Activated CD8-positive, alpha-beta memory T cell treated with anti-CD3 and anti-CD28 coated beads, Interleukin-2, amount 50 U/mL, for 24 hours (primary cell): ENCODE measurements at regions not wholly inside any gene's neighbourhood (a gene's known extent, or its start where the extent isn't known, plus 50 kb on each side); places are given as distances from the start of the nearest gene placed in this dataset.

Experiments used
- DNase-seq: peaks from one replicate; pipeline ENCODE4 v3.0.0-alpha.2; 2020; ENCODE audit errors: extremely low read depth

GRCh38 chr6:156519940-156520339, 257.2 kb upstream of the ARID1B start:
- DNase-seq: no peak

GRCh38 chr6:156517088-156517487, 260.1 kb upstream of the ARID1B start:
- no peak for DNase-seq

DNA sequence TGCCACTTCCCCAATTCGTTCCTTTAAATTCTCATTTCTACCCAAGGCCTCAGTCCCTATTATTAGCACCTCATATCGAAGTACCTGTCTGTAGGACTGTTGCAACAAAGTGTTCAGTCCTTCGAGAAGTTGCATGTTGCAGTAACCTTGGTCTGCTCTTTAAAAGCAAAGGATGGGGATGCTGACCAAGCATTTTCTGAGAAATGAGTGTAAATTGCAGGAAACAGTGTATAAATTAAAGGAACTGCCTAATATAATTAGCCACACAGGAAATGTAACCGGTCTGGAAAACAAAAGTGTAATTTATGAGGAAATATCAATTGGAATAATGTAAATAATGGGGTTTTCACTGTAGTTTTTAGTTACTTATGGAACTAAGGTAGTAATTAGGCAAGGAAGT, 261.9 kb upstream of the ARID1B start:
- no peak for DNase-seq

- DNase-seq: no peak
Observed at GRCh38 chr6:156513504-156513903, 263.7 kb upstream of the ARID1B start.

DNA sequence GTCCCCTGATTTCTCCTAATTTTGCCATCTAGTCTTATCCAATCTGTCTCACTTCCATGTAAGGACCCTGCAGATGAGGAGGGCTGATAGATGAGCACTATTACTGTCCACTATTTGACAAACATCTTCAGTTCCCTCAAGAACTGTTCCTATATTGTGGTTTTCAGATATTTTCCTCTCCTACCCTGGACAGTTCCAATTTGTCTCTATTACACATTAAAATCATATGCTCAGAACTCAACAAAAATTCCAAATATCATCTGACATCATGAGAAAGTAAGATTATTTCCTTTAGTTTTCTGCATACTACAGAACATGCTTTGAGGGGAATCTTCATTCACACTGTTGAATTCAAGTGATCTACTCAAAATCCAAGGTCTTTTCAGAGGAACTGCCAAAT, 265.6 kb upstream of the ARID1B start:
- no peak for DNase-seq

GRCh38 chr6:156511051-156511450, 266.1 kb upstream of the ARID1B start:
- no peak for DNase-seq

GRCh38 chr6:156510242-156510641, 266.9 kb upstream of the ARID1B start:
- no peak for DNase-seq

- DNase-seq: no peak
Observed at GRCh38 chr6:156509496-156509895, 267.7 kb upstream of the ARID1B start.

DNA sequence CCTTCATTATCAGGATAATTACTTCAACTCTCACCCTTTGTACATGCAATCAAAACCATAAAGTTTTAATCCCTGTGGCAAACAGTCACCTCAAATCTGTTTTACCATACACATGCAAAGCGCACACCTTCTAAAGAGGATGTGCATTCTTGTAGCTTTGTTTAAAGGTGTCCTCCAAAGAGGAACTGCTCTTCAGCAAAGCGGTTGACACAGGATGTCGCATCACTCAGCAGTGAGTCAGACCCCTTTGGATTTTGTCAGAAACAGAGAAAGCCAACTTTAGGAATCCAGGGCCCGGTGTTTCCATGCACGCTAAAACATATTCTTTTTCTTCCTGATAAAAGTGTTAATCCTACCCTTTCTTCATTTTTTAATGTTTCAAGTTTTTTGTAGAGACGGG, 268.3 kb upstream of the ARID1B start:
- no peak for DNase-seq

DNA sequence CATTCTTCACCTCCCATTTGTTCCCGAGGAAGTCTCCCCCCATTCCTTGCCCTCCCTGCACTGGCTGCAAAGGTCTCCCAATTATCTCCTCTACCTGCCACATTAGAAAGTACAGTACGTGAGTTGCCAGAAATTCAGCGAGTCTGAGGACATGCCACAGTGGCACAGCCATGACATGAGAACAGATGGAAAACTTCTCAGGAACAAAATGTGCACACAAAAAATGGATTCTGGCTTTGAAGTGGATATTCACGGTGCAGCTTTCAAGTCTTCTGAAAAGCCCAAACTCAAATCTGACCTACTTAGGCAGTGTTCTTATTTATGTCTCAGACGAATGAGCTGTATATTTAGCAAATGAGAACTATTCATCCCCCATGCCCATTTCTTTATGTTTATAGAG, 269.1 kb upstream of the ARID1B start:
- DNase-seq: no peak

DNA sequence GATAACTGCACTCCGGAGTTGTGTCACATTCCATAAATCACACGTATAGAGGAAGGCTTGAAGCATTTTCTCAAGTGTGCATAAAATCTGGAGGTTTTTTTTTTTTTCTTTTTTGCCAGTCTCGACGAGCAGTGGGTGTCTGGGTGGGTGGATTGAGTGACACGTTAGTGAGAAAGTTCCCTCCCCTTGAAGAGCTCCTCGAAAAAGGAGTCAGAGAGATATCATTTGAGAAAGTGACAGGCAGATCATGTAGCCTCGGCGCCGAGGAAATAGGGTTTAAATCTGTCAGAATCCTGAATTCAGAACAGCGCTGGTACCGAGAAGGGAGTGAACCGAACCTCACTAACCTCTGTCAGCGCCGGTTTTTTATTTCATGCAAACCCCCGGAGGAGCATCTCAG, 269.5 kb upstream of the ARID1B start:
- no peak for DNase-seq

DNA sequence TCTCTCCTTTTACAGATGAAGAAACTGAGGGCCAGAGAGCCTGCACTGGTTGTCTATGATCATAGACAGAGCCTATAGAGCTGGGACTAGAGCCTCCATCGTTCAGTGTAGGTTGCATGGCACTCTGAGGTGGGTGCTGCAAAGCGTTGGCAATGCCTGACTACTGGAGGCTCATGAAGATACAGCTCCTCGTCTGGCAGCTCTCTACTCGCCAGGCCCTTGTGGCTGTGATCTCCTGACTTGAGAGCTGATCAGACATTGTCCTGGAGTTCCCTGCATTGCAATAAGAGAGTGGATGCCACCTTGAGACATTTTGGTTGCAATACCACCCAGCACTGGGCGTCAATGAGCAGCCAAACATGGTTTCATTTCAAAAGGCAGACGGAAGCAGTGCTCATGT, 270.1 kb upstream of the ARID1B start:
- DNase-seq: no peak

GRCh38 chr6:156502969-156503504, 274.1 kb upstream of the ARID1B start:
- DNase-seq: no peak

- DNase-seq: no peak
Observed at GRCh38 chr6:156497618-156498017, 279.6 kb upstream of the ARID1B start.

DNA sequence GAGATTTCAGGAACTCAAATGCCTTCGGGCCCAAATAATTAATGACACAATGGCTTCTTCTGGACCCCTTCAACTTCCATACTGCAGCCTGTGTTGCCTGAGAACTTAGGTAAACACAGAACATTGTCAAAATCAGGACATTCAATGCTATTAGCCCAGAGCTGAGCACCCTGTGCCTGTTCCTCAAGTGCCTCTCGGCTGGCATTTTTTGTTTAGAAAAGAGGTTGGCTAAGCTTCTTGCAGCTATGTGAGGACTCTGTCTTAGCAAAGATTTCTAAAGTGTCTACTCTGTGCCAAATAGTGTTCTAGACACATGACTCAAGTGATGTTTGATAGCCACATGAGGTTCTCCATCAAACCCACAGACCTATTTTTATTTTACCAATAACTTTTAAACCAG, 289.3 kb upstream of the ARID1B start:
- no peak for DNase-seq

DNA sequence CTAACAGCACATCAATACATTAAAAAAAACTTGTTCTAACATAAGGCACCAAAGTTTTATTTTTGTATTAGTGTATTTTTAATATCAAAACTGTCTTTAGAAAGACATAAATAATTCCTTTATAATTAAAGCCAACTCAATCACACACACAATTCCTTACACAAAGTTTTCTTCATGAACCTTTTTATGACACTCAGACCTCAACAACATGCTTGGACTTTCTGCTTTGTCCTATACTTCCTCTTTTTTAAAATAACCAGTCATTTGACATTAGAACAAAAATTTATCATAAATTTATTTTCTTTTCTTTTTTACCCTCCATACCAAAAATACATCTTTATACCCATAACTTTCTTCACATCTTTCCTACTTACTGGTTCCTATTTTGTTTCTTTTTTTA, 292.0 kb upstream of the ARID1B start:
- no peak for DNase-seq

GRCh38 chr6:156474507-156475120, 302.6 kb upstream of the ARID1B start:
- no peak for DNase-seq

- DNase-seq: no peak
Observed at GRCh38 chr6:156471000-156471399, 306.2 kb upstream of the ARID1B start.

DNA sequence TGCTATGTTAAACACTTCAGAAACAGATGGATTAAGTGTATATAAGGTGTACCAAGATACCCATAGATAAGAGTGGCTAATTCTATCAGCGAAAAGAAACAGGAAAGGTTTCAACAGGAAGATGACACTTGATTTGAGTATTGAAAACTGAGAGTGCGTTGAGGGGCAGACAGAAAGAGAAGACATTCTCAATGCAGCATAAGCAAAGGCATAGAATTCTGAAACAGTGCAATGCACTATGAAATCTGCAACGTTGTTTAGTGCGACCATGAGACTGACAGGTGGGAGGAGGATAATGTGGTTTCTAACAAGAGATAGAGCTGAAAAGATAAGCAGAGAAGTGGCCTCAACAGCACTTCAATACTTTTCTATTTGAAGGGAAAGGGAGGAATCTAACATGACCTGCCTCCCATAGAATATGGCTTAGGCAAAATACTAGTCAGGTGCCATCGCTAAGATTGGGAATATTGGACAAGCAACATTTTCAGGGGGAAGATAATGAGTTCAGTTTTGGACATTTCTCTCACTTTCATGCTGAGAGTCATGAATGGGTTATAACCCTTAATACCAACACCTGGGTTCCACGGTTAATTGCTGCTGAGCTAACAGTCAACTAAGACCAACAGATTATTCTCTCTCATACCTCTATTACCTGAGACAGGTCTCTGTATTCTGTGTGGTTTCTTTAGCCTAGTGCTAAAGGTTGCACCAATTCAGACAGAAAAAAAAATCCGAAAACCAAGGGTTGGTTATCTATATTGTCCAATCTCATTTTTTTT, 312.9 kb upstream of the ARID1B start:
- no peak for DNase-seq

- DNase-seq: no peak
Observed at GRCh38 chr6:156461647-156462046, 315.5 kb upstream of the ARID1B start.

- no peak for DNase-seq
Observed at GRCh38 chr6:156457601-156458000, 319.6 kb upstream of the ARID1B start.

DNA sequence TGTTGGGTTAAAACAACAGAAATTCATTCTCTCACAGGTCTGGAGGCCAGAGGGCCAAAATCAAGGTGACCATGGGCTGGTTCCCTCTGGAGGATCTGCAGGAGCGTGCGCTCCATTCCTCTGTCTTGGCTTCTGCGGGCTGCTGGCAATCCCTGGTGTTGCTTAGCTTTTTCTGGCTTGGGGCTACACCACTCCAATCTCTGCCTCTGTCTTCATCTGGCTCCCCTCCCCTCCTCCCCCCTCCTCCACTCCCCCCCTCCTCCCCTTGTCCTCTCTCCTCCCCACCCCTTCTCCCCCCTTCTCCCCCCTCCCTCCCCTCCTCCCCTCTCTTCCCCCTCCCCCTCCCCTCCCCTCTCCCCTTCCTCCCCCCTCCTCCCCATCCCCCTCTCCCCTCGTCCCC, 321.3 kb upstream of the ARID1B start:
- DNase-seq: no peak

DNA sequence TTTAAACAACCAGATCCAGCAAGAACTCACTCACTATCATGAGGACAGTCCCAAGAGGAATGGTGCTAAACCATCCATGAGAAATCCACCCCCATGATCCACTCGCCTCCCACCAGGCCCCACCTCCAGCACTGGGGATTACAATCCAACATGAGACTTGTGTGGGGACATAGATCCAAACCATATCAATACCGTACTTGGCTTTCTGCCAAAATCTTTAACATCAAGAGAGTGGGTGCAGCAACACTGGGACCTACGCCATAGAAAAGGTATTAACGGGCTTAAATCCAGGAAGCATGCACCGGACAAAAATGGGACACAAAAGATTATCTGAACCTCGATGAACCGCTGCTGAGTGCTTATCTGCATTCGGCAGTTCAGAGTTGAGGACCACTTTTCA, 322.3 kb upstream of the ARID1B start:
- no peak for DNase-seq
